Loucy (cell line): ENCODE measurements at regions not wholly inside any gene's neighbourhood (a gene's known extent, or its start where the extent isn't known, plus 50 kb on each side); places are given as distances from the start of the nearest gene placed in this dataset.

Experiments
- H2AFZ ChIP-seq: fragments of 200-600 bp; sonication (generic); 2 replicates; pipeline ENCODE4 v1.6.0; 2016; ENCODE audit warnings: antibody characterized with exemption, mild to moderate bottlenecking, low read length, moderate library complexity
- H3F3A ChIP-seq: fragments of 200-600 bp; 2 replicates; pipeline ENCODE4 v1.6.0; 2016; ENCODE audit warnings: antibody characterized with exemption, low read depth, mild to moderate bottlenecking
- H3K27me3 ChIP-seq: fragments of 200-600 bp; sonication (generic); 2 replicates; pipeline ENCODE4 v1.6.1; 2014; ENCODE audit warnings: low read length, mild to moderate bottlenecking; ENCODE audit not compliant: insufficient read depth, poor library complexity, severe bottlenecking
- H3K36me3 ChIP-seq: fragments of 200-600 bp; sonication (generic); 2 replicates; pipeline ENCODE4 v1.6.1; 2016; ENCODE audit warnings: low read length; ENCODE audit not compliant: insufficient read depth
- H3K4me1 ChIP-seq: fragments of 200-600 bp; sonication (generic); 2 replicates; pipeline ENCODE4 v1.5.1; 2014; ENCODE audit warnings: low read length, mild to moderate bottlenecking; ENCODE audit not compliant: insufficient read depth, poor library complexity, severe bottlenecking
- H3K4me2 ChIP-seq: fragments of 200-600 bp; sonication (generic); 2 replicates; pipeline ENCODE4 v1.6.0; 2014; ENCODE audit warnings: antibody characterized with exemption, low read length, low read depth, mild to moderate bottlenecking; ENCODE audit not compliant: poor library complexity, severe bottlenecking
- H3K4me3 ChIP-seq: fragments of 200-600 bp; sonication (generic); 2 replicates; pipeline ENCODE4 v1.5.1; 2014; ENCODE audit warnings: low read length, mild to moderate bottlenecking, mixed read lengths; ENCODE audit not compliant: poor library complexity, severe bottlenecking
- H3K79me2 ChIP-seq: fragments of 200-600 bp; sonication (generic); 2 replicates; pipeline ENCODE4 v1.6.1; 2014; ENCODE audit warnings: low read length; ENCODE audit not compliant: insufficient read depth
- H3K9ac ChIP-seq: fragments of 200-600 bp; sonication (generic); 2 replicates; pipeline ENCODE4 v1.6.0; 2014; ENCODE audit warnings: mild to moderate bottlenecking, low read depth, low read length, moderate library complexity; ENCODE audit not compliant: poor library complexity, severe bottlenecking
- H3K9me2 ChIP-seq: fragments of 200-600 bp; sonication (generic); replicated peaks from 2 replicates; pipeline ENCODE4 v1.6.1; 2016; ENCODE audit warnings: low read depth, low read length, mixed read lengths
- H3K9me3 ChIP-seq: fragments of 200-600 bp; sonication (generic); 2 replicates; pipeline ENCODE4 v1.6.1; 2014; ENCODE audit warnings: mild to moderate bottlenecking, antibody characterized with exemption, low read length, low read depth; ENCODE audit not compliant: insufficient read depth
- H4K20me1 ChIP-seq: fragments of 200-600 bp; sonication (generic); 2 replicates; pipeline ENCODE4 v1.6.0; 2014; ENCODE audit warnings: antibody characterized with exemption, low read length, mild to moderate bottlenecking; ENCODE audit not compliant: insufficient read depth, poor library complexity, severe bottlenecking
- EZH2phosphoT487 ChIP-seq: fragments of 200-600 bp; IDR thresholded peaks from 2 replicates; pipeline ENCODE4 v1.6.1; 2018; ENCODE audit warnings: antibody characterized with exemption, mild to moderate bottlenecking, moderate library complexity, borderline replicate concordance
- TF ChIP-seq, protein P1 (sequence below): fragments of 200-600 bp; sonication (generic); conservative IDR thresholded peaks from 2 replicates; pipeline ENCODE4 v1.5.1; 2014; ENCODE audit warnings: mild to moderate bottlenecking, antibody characterized with exemption, low read length

- no peaks in the 10 kb centered on the region for H3K79me2 ChIP-seq
- no peaks in the 10 kb centered on the region for H3K9me2 ChIP-seq
- H3K4me3 ChIP-seq = no peak overlapping the region
- TF ChIP-seq EZH2phosphoT487 = no peak
- TF ChIP-seq, protein P1, sequence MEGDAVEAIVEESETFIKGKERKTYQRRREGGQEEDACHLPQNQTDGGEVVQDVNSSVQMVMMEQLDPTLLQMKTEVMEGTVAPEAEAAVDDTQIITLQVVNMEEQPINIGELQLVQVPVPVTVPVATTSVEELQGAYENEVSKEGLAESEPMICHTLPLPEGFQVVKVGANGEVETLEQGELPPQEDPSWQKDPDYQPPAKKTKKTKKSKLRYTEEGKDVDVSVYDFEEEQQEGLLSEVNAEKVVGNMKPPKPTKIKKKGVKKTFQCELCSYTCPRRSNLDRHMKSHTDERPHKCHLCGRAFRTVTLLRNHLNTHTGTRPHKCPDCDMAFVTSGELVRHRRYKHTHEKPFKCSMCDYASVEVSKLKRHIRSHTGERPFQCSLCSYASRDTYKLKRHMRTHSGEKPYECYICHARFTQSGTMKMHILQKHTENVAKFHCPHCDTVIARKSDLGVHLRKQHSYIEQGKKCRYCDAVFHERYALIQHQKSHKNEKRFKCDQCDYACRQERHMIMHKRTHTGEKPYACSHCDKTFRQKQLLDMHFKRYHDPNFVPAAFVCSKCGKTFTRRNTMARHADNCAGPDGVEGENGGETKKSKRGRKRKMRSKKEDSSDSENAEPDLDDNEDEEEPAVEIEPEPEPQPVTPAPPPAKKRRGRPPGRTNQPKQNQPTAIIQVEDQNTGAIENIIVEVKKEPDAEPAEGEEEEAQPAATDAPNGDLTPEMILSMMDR = no peak
- H3F3A ChIP-seq = no peaks in the 10 kb centered on the region
- no peak overlapping the region for H3K9ac ChIP-seq
- H3K9me3 ChIP-seq = no peaks in the 10 kb centered on the region
- H4K20me1 ChIP-seq = no peaks in the 10 kb centered on the region
- no peaks in the 10 kb centered on the region for H3K4me1 ChIP-seq
- no peaks in the 10 kb centered on the region for H3K27me3 ChIP-seq
- no peak overlapping the region for H3K4me2 ChIP-seq
- no peaks in the 10 kb centered on the region for H3K36me3 ChIP-seq
- H2AFZ ChIP-seq = no peak overlapping the region
Measured at GRCh38 chr6:1461207-1461606, 71.8 kb downstream of the FOXF2 start.

DNA sequence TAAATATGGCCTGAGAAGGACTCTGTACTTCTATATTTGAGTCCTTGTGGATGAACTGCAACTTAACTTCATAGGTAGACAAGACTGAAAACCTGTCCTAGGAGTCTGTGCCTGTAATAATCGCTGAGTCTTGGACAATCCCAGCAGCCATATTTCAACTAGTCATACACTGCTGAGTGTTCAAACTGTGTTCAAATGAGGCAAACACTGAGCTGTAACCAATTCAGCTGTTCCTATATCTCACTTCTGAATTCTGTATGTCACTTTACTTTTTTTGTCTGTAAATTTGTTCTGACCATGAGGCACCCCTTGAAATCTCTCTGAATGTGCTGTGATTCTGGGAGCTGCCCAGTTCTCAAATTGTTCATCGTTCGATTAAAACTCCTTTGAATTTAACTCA is 72.4 kb downstream of the FOXF2 start:
- H3K9me3 ChIP-seq = no peaks in the 10 kb centered on the region
- H3K9ac ChIP-seq = no peak overlapping the region

GRCh38 chr6:1463275-1463674 is 73.9 kb downstream of the FOXF2 start:
- H3K27me3 ChIP-seq = no peaks in the 10 kb centered on the region
- H3K9ac ChIP-seq = no peak overlapping the region
- no peaks in the 10 kb centered on the region for H3K4me1 ChIP-seq
- no peak overlapping the region for H2AFZ ChIP-seq
- TF ChIP-seq, protein P1 = no peak
- no peak for TF ChIP-seq EZH2phosphoT487
- H3K9me2 ChIP-seq = no peaks in the 10 kb centered on the region
- H3K9me3 ChIP-seq = no peaks in the 10 kb centered on the region
- H3K79me2 ChIP-seq = no peaks in the 10 kb centered on the region
- H3K4me3 ChIP-seq = no peak overlapping the region
- no peaks in the 10 kb centered on the region for H3F3A ChIP-seq
- no peaks in the 10 kb centered on the region for H4K20me1 ChIP-seq
- H3K4me2 ChIP-seq = no peak overlapping the region
- no peaks in the 10 kb centered on the region for H3K36me3 ChIP-seq

More for the DNA sequence above, 72.4 kb downstream of the FOXF2 start:
- Histone ChIP-seq H2AFZ (no peak overlapping the region), H3K36me3 (no peaks in the 10 kb centered on the region), H3K4me2 (no peak overlapping the region), H3K4me1 (no peaks in the 10 kb centered on the region), H3K4me3 (no peak overlapping the region), H3K27me3 (no peaks in the 10 kb centered on the region), H3K79me2 (no peaks in the 10 kb centered on the region), H3K9me2 (no peaks in the 10 kb centered on the region), H4K20me1 (no peaks in the 10 kb centered on the region), H3F3A (no peaks in the 10 kb centered on the region)
- TF ChIP-seq, protein P1 = no peak
- TF ChIP-seq EZH2phosphoT487 = no peak
